Ascending aorta (tissue), 2 donors: ENCODE measurements at regions not wholly inside any gene's neighbourhood (a gene's known extent, or its start where the extent isn't known, plus 50 kb on each side); places are given as distances from the start of the nearest gene placed in this dataset.
A peak's percentile ranks its signal among the peaks of the same experiment; 100 is the strongest.

Source experiments
- DNase-seq, 2 donors: peaks; one replicate each; pipeline ENCODE4 v3.0.0-alpha.2; 2019; ENCODE audit warnings: low spot score in 2 of 2
- H3K27ac ChIP-seq, 2 donors: fragments of 200-600 bp; sonication (generic); one replicate each; pipeline ENCODE4 v1.5.1; 2016 to 2017; ENCODE audit warnings: mild to moderate bottlenecking in 1 of 2
- H3K27me3 ChIP-seq: fragments of 200-600 bp; sonication (generic); one replicate; pipeline ENCODE4 v1.5.1; 2017
- H3K36me3 ChIP-seq, 2 donors: fragments of 200-600 bp; sonication (generic); one replicate each; pipeline ENCODE4 v1.5.1; 2016
- H3K4me1 ChIP-seq, 2 donors: fragments of 200-600 bp; sonication (generic); one replicate each; pipeline ENCODE4 v1.5.1; 2016 to 2017; ENCODE audit warnings: mild to moderate bottlenecking in 1 of 2
- H3K4me3 ChIP-seq, 2 donors: fragments of 200-600 bp; sonication (generic); one replicate each; pipeline ENCODE4 v1.5.1; 2016 to 2017; ENCODE audit warnings: mild to moderate bottlenecking in 1 of 2
- H3K9me3 ChIP-seq, 2 donors: fragments of 200-600 bp; sonication (generic); one replicate each; pipeline ENCODE4 v1.5.1; 2016
- CTCF ChIP-seq, 3 experiments: fragments of 200-600 bp in 2 of 3; fragments of 450-650 bp in 1 of 3; sonication (generic) in 2 of 3; IDR thresholded peaks; one replicate each; pipeline ENCODE4 v1.5.1; 2016 to 2019; ENCODE audit warnings: antibody characterized with exemption in 3 of 3, mild to moderate bottlenecking in 1 of 3, moderate library complexity in 1 of 3
- intact Hi-C: fragments of 100-400 bp; cut with DNase I; formaldehyde crosslinking; loops from one replicate; pipeline ENCODE4 v1.15.1; 2023

DNA sequence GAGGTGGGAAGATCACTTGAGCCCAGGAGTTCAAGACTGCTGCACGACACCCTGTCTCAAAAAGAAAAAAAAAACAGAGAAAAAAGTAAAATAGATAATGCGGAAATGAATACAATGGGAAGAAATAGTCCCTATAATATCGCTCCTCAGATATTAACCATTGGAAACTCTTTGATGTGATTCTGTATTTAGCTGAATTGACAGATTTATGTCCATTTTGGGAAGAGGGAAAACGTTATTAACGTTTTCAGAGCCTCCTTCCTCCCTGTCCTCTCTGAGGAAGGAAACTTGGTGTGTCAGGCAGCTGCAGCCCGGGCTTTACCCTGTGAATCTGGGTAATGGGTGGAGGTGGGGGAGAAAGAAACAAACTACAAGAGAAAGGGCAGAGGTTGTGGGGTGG is 61.6 kb upstream of the ECE1 start:
- H3K27me3 ChIP-seq = no peaks in the 10 kb centered on the region
- intact Hi-C loops = no loop called here
- DNase-seq = no peak
- no peaks in the 10 kb centered on the region for H3K9me3 ChIP-seq
- no peak overlapping the region for H3K27ac ChIP-seq
- no peak for TF ChIP-seq CTCF (IDR thresholded peaks at IDR 0.05)
- no peaks in the 10 kb centered on the region for H3K36me3 ChIP-seq
- no peaks in the 10 kb centered on the region for H3K4me1 ChIP-seq
- no peak overlapping the region for H3K4me3 ChIP-seq

DNA sequence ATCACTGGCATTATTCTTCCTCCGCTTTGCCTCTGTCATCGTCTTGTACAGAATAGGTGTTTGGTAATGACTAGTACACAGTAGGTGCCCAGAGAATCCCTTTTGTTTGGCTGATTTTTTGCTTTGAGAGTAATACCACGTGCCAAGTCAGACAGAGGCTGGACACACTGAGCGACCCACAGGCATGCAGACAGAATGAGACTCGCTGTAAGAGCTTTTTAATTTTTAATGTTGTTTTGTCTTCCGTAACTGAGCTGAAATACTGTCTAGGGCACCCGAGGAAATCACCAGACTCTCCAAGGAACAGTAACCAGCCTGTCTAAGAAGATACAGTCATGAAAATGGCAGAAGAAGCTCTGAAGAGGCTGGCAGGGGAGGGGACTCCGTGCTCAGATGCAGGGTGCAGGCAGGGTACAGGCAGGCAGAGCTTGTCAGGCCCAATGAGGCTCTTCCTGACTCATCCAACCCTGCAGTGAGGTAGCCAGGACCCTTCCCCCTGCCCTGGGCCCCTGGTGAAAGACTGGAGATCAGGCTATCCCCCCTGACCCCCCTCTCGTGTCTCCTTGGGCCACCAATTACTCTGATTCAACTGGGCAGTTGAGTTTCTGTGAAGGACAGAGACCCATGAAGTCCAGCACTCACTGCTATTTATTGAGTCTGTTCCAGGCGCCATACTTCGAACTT is 60.1 kb upstream of the ECE1 start:
- no peak for TF ChIP-seq CTCF (IDR thresholded peaks at IDR 0.05)
- intact Hi-C loops = no loop called here
- Histone ChIP-seq H3K36me3 (no peaks in the 10 kb centered on the region), H3K4me3 (no peak overlapping the region), H3K27ac (no peak overlapping the region), H3K4me1 (peaks cover 0 to 2% of the 10 kb centered on the region in 2 donors), H3K27me3 (no peaks in the 10 kb centered on the region), H3K9me3 (no peaks in the 10 kb centered on the region)
- DNase-seq = no peak

- no peaks in the 10 kb centered on the region for H3K27me3 ChIP-seq
- no peaks in the 10 kb centered on the region for H3K9me3 ChIP-seq
- intact Hi-C loops = loop anchor here (5.0 kb wide), 1 partner anchor 433 kb away; the partner anchor contains the start of gene USP48
- no peak overlapping the region for H3K4me3 ChIP-seq
- no peak overlapping the region for H3K27ac ChIP-seq
- no peak for DNase-seq
- peaks cover 0 to 2% of the 10 kb centered on the region in 2 donors for H3K4me1 ChIP-seq
- TF ChIP-seq CTCF (IDR thresholded peaks at IDR 0.05) = no peak
- H3K36me3 ChIP-seq = no peaks in the 10 kb centered on the region
These were observed 59.4 kb upstream of the ECE1 start for GRCh38 chr1:21349693-21350092.

DNA sequence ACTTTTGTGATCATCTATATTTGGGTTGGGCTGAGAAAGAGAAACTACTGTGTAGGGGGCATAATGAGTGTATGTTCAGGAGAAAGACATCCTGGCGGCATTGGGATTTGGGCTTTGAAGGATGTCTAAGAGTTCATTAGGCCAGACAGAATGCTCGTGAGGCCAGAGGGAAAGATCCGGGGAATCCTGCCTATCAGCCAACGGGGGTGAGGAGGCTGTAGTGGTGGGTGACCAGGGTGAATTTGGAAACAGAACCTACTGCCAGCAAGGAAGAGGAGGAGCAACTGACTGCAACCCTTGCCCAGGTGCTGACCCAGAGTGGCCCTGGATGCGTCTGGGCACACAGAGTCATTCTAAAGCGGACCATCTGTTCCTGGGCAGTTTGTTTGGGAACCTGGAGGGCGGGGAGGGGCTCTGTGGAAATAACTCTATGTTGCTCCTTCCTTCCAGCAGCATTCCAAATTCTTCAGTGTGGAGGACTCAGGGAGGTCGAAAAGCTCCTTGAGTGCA is 56.9 kb upstream of the ECE1 start:
- H3K9me3 ChIP-seq = no peaks in the 10 kb centered on the region
- no peak overlapping the region for H3K4me3 ChIP-seq
- intact Hi-C loops = loop anchor here (5.0 kb wide), 1 partner anchor 435 kb away; the partner anchor contains the start of gene USP48
- H3K27ac ChIP-seq = no peak overlapping the region
- peaks cover 1 to 5% of the 10 kb centered on the region in 2 donors for H3K4me1 ChIP-seq
- TF ChIP-seq CTCF (IDR thresholded peaks at IDR 0.05) = no peak
- H3K36me3 ChIP-seq = no peaks in the 10 kb centered on the region
- H3K27me3 ChIP-seq = no peaks in the 10 kb centered on the region
- DNase-seq = no peak

DNA sequence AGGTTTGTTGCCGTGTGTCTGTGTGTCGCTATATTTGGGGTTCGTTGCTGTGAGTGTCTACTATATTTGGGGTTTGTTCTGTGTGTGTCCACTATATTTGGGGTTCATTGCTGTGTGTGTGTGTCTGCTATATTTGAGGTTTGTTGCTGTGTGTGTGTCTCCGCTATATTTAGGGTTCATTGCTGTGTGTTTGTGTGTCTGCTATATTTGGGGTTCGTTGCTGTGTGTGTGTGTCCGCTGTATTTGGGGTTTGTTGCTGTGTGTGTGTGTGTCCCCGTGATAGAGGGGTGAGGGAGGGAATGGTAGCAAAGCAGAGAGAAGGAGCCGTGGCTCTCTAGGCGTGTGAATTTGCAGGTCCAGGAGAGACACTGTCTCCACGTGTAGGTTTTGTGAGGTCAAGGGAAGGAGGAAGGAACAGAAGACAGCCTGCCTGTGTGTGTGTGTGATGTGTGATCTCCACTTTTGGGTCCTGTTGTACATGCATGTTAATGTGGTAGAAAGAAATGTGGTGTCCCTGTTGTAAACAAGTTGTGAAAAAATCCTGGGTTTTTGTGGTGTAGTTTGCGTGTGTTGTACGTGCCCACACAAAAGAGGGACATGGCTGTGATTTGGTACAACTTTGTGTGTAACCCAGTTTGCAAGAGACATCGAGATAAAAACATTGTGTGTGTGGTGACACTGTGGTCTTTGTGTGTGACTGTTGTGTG is 56.3 kb upstream of the ECE1 start:
- no peak overlapping the region for H3K27ac ChIP-seq
- intact Hi-C loops = loop anchor here (5.0 kb wide), 1 partner anchor 436 kb away; the partner anchor contains the start of gene USP48
- peaks cover 5 to 11% of the 10 kb centered on the region in 2 donors for H3K4me1 ChIP-seq
- TF ChIP-seq CTCF (IDR thresholded peaks at IDR 0.05) = no peak
- H3K36me3 ChIP-seq = no peaks in the 10 kb centered on the region
- DNase-seq = no peak
- no peaks in the 10 kb centered on the region for H3K27me3 ChIP-seq
- peak overlapping the region; percentile 90 to 93 for H3K4me3 ChIP-seq
- H3K9me3 ChIP-seq = no peaks in the 10 kb centered on the region
